ENCODE measurements at regions not wholly inside any gene's neighbourhood (a gene's known extent, or its start where the extent isn't known, plus 50 kb on each side); places are given as distances from the start of the nearest gene placed in this dataset.
"Not testable (repeated sequence)": the region's sequence is repeated elsewhere in the genome, so short reads cannot be mapped to it uniquely, and the experiment has no call there.

DNA sequence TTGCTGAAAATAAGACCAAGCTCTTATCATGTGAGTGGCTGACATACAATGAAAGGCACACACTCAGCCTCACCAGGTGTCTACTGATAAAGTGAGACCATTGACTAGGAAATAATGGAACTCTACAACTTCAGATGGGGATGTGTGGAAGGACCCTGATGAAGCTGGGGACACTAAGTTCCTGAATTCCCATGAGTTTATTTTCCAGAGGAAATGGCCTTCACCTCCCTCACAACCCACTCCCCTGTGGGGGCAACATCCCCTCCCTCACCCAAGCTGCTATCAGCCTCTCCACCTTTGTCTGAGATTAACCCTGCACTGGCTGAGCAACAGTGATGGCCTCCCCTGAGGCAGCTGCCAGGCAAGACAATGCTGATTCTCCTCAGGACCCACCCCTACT, 55.2 kb upstream of the SMARCAD1 start:
- H3K9ac ChIP-seq (ENCODE audit: low read length), result no peak overlapping the region
- H3K79me2 ChIP-seq (ENCODE audit: insufficient read depth, low read length), result no peaks in the 10 kb centered on the region
- H4K20me1 ChIP-seq (ENCODE audit: insufficient read depth, low read length), result no peaks in the 10 kb centered on the region
- no peak overlapping the region for H3K4me3 ChIP-seq (ENCODE audit: low read depth, low read length, poor library complexity, severe bottlenecking)
- no peaks in the 10 kb centered on the region for H3K27me3 ChIP-seq (ENCODE audit: insufficient read depth, low read length)
- H3K27ac ChIP-seq (ENCODE audit: low read depth, low read length, poor library complexity, severe bottlenecking), result no peak overlapping the region
- no peaks in the 10 kb centered on the region for H3K4me1 ChIP-seq (ENCODE audit: insufficient read depth, low read length, severe bottlenecking)
- no peaks in the 10 kb centered on the region for H3K9me2 ChIP-seq (ENCODE audit: low read depth, low read length)
- TF ChIP-seq CTCF (IDR thresholded peaks at IDR 0.05; ENCODE audit: low read length) (no peak), EZH2 (IDR thresholded peaks at IDR 0.05; ENCODE audit: borderline replicate concordance, low read length) (no peak)
- H3K36me3 ChIP-seq (ENCODE audit: insufficient read depth, low read length), result no peaks in the 10 kb centered on the region
- H2AFZ ChIP-seq (ENCODE audit: low read length), result no peak overlapping the region
- no peaks in the 10 kb centered on the region for H3F3A ChIP-seq (ENCODE audit: insufficient read depth, low read length)
- H3K9me3 ChIP-seq (ENCODE audit: low read length), result no peaks in the 10 kb centered on the region
- no peak overlapping the region for H3K4me2 ChIP-seq (ENCODE audit: low read length)

DNA sequence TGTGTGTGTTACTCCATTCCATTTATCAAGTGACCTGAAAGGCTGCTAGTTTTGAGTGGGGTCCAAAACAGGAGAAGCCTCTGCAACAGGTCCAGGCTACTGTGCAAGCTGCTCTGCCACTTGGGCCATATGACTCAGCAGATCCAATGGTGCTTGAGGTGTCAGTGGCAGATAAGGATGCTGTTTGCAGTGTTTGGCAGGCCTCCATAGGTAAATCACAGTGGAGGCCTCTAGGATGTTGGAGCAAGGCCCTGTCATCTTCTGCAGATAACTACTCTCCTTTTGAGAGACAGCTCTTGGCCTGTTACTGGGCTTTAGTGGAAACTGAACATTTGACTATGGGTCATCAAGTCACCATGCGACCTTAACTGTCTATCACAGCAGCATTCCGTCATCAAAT, 52.3 kb upstream of the SMARCAD1 start:
- H3F3A ChIP-seq (ENCODE audit: insufficient read depth, low read length); H3K27ac ChIP-seq (ENCODE audit: low read depth, low read length, poor library complexity, severe bottlenecking); H3K9ac ChIP-seq (ENCODE audit: low read length); H3K4me3 ChIP-seq (ENCODE audit: low read depth, low read length, poor library complexity, severe bottlenecking); H2AFZ ChIP-seq (ENCODE audit: low read length); H3K79me2 ChIP-seq (ENCODE audit: insufficient read depth, low read length); H3K9me2 ChIP-seq (ENCODE audit: low read depth, low read length); H3K36me3 ChIP-seq (ENCODE audit: insufficient read depth, low read length); H4K20me1 ChIP-seq (ENCODE audit: insufficient read depth, low read length); H3K4me1 ChIP-seq (ENCODE audit: insufficient read depth, low read length, severe bottlenecking); H3K27me3 ChIP-seq (ENCODE audit: insufficient read depth, low read length); H3K4me2 ChIP-seq (ENCODE audit: low read length); H3K9me3 ChIP-seq (ENCODE audit: low read length): not testable (repeated sequence)

- H3K9ac ChIP-seq (ENCODE audit: low read length), result no peak overlapping the region
- H3K4me1 ChIP-seq (ENCODE audit: insufficient read depth, low read length, severe bottlenecking), result no peaks in the 10 kb centered on the region
- no peaks in the 10 kb centered on the region for H3K9me3 ChIP-seq (ENCODE audit: low read length)
- no peaks in the 10 kb centered on the region for H4K20me1 ChIP-seq (ENCODE audit: insufficient read depth, low read length)
- no peak overlapping the region for H3K4me2 ChIP-seq (ENCODE audit: low read length)
- H3K4me3 ChIP-seq (ENCODE audit: low read depth, low read length, poor library complexity, severe bottlenecking), result no peak overlapping the region
- no peak overlapping the region for H2AFZ ChIP-seq (ENCODE audit: low read length)
- no peaks in the 10 kb centered on the region for H3K79me2 ChIP-seq (ENCODE audit: insufficient read depth, low read length)
- no peaks in the 10 kb centered on the region for H3K36me3 ChIP-seq (ENCODE audit: insufficient read depth, low read length)
- H3K27me3 ChIP-seq (ENCODE audit: insufficient read depth, low read length), result no peaks in the 10 kb centered on the region
- no peak for TF ChIP-seq CTCF (IDR thresholded peaks at IDR 0.05; ENCODE audit: low read length)
- no peak overlapping the region for H3K27ac ChIP-seq (ENCODE audit: low read depth, low read length, poor library complexity, severe bottlenecking)
- H3K9me2 ChIP-seq (ENCODE audit: low read depth, low read length), result no peaks in the 10 kb centered on the region
- H3F3A ChIP-seq (ENCODE audit: insufficient read depth, low read length), result no peaks in the 10 kb centered on the region
These were observed 50.8 kb upstream of the SMARCAD1 start for GRCh38 chr4:94156826-94157225.

Measured in OCI-LY1 (cell line).